T-cell (primary cell): ENCODE measurements at regions not wholly inside any gene's neighbourhood (a gene's known extent, or its start where the extent isn't known, plus 50 kb on each side); places are given as distances from the start of the nearest gene placed in this dataset.

ENCODE experiments used
- ATAC-seq, 4 experiments: fragments of 200-7000 bp in 3 of 4; fragments of 150-1000 bp in 1 of 4; cut with Tn5 transposase; replicated peaks in 1 of 4; 1 replicate in 3 of 4; 2 replicates in 1 of 4; pipeline ENCODE4 v1.10.0; 2021; ENCODE audit warnings: moderate library complexity in 3 of 4, mild to moderate bottlenecking in 2 of 4, moderate number of reproducible peaks in 1 of 4
- CTCF ChIA-PET, 2 donors: fragments of 300-600 bp; sonication (Branson Sonifier 250); formaldehyde crosslinking; loops; one replicate each; lab custom pipeline; 2022; ENCODE audit warnings: antibody characterized with exemption in 2 of 2; lab: Charles Lee
- POLR2A ChIA-PET, 2 donors: fragments of 300-600 bp; sonication (Branson Sonifier 250); formaldehyde crosslinking; loops; one replicate each; lab custom pipeline; 2022; ENCODE audit warnings: antibody characterized with exemption in 2 of 2; lab: Charles Lee
- DNase-seq, 35 experiments: peaks; one replicate each; pipeline versions ENCODE4 v3.0.0 to v3.0.0-alpha.2; 2013 to 2023
- H3K27ac ChIP-seq: one replicate; pipeline ENCODE4 v1.5.1; 2013; ENCODE audit warnings: low read length
- H3K27me3 ChIP-seq, 2 experiments: replicated peaks in 1 of 2; 1 replicate in 1 of 2; 2 replicates in 1 of 2; pipeline versions ENCODE4 v1.6.1 to v1.7.0; 2013; ENCODE audit warnings: low read length in 1 of 2, mixed read lengths in 1 of 2; ENCODE audit not compliant: control insufficient read depth in 2 of 2, insufficient read depth in 2 of 2; ENCODE audit errors: extremely low read depth in 1 of 2
- H3K36me3 ChIP-seq, 2 donors: 1 replicate in 1 of 2; 2 replicates in 1 of 2; pipeline versions ENCODE4 v1.6.1 to v1.7.0; 2013; ENCODE audit warnings: low read length in 1 of 2; ENCODE audit not compliant: control insufficient read depth in 2 of 2, insufficient read depth in 1 of 2; ENCODE audit errors: extremely low read depth in 1 of 2
- H3K4me1 ChIP-seq, 2 experiments: 1 replicate in 1 of 2; 2 replicates in 1 of 2; pipeline versions ENCODE4 v1.6.1 to v1.7.0; 2013; ENCODE audit warnings: low read length in 2 of 2, mixed read lengths in 1 of 2; ENCODE audit not compliant: insufficient read depth in 2 of 2, control insufficient read depth in 1 of 2; ENCODE audit errors: extremely low read depth in 1 of 2
- H3K4me3 ChIP-seq, 2 donors: 1 replicate in 1 of 2; 2 replicates in 1 of 2; pipeline versions ENCODE4 v1.5.1 to v1.7.0; 2013; ENCODE audit warnings: mild to moderate bottlenecking in 2 of 2, low read length in 1 of 2, moderate library complexity in 1 of 2; ENCODE audit not compliant: control insufficient read depth in 1 of 2; ENCODE audit errors: extremely low read depth in 1 of 2
- H3K9me3 ChIP-seq: 2 replicates; pipeline ENCODE4 v1.7.0; 2013
- H3K27ac Mint-ChIP-seq, 2 donors: one replicate each; pipeline ENCODE4 v1.8.0; 2020 to 2021; ENCODE audit warnings: mild to moderate bottlenecking in 2 of 2, mixed read lengths in 2 of 2
- H3K27me3 Mint-ChIP-seq, 2 donors: one replicate each; pipeline ENCODE4 v1.8.0; 2021 to 2022; ENCODE audit warnings: mixed read lengths in 2 of 2
- H3K36me3 Mint-ChIP-seq: one replicate; pipeline ENCODE4 v1.8.0; 2021; ENCODE audit warnings: mixed read lengths
- H3K4me1 Mint-ChIP-seq, 3 donors: one replicate each; pipeline ENCODE4 v1.8.0; 2020 to 2022; ENCODE audit warnings: mixed read lengths in 3 of 3, mild to moderate bottlenecking in 1 of 3
- H3K4me3 Mint-ChIP-seq, 3 donors: one replicate each; pipeline ENCODE4 v1.8.0; 2020 to 2022; ENCODE audit warnings: mild to moderate bottlenecking in 3 of 3, mixed read lengths in 3 of 3, moderate library complexity in 3 of 3
- H3K9me3 Mint-ChIP-seq, 3 donors: one replicate each; pipeline ENCODE4 v1.8.0; 2020 to 2022; ENCODE audit warnings: mixed read lengths in 3 of 3
- WGBS: methylation state at CpG from one replicate; pipeline ENCODE4 v1.1.5; 2013; ENCODE audit warnings: missing lambda C conversion rate; ENCODE audit not compliant: insufficient coverage; 5-methylcytosine and 5-hydroxymethylcytosine counted together

GRCh38 chr16:86308514-86308913 lies 201.8 kb upstream of the FOXF1 start:
- Mint-ChIP-seq H3K27me3 (peaks cover 20 to 30% of the 10 kb centered on the region in 2 donors), H3K36me3 (no peaks in the 10 kb centered on the region), H3K4me1 (no peaks in the 10 kb centered on the region), H3K27ac (no peak overlapping the region), H3K9me3 (no peaks in the 10 kb centered on the region), H3K4me3 (no peak overlapping the region)
- no peak for ATAC-seq
- ChIA-PET POLR2A (no interaction called here), CTCF (no interaction called here)
- WGBS: 89% methylated on average over 5 of the region's 10 CpGs
- no peak for DNase-seq
- Histone ChIP-seq H3K4me3 (no peak overlapping the region), H3K36me3 (no peaks in the 10 kb centered on the region), H3K9me3 (no peaks in the 10 kb centered on the region), H3K27me3 (peaks cover 0 to 18% of the 10 kb centered on the region in 2 experiments), H3K4me1 (no peaks in the 10 kb centered on the region), H3K27ac (no peak overlapping the region)

- CTCF ChIA-PET: no interaction called here
- peaks cover 0 to 31% of the 10 kb centered on the region in 2 experiments for H3K27me3 ChIP-seq
- Mint-ChIP-seq H3K4me1 (no peaks in the 10 kb centered on the region), H3K9me3 (no peaks in the 10 kb centered on the region), H3K36me3 (no peaks in the 10 kb centered on the region), H3K27me3 (peaks cover 5 to 11% of the 10 kb centered on the region in 2 donors), H3K27ac (no peak overlapping the region), H3K4me3 (no peak overlapping the region)
- no peaks in the 10 kb centered on the region for H3K9me3 ChIP-seq
- H3K27ac ChIP-seq: no peak overlapping the region
- no peaks in the 10 kb centered on the region for H3K4me1 ChIP-seq
- POLR2A ChIA-PET: interaction anchor here in 1 of 2 donors (0.6 kb wide), 1 partner anchor 1058 kb away, joined by 3 read pairs; no protein-coding TSS in a partner anchor
- no peak overlapping the region for H3K4me3 ChIP-seq
- no peaks in the 10 kb centered on the region for H3K36me3 ChIP-seq
- no peak for DNase-seq
- ATAC-seq: no peak
- 20% methylated on average over 1 of the region's 8 CpGs for WGBS
Measured at GRCh38 chr16:86313631-86314030, 196.7 kb upstream of the FOXF1 start.

- Histone ChIP-seq H3K27me3 (peaks cover 0 to 29% of the 10 kb centered on the region in 2 experiments), H3K9me3 (no peaks in the 10 kb centered on the region), H3K4me3 (no peak overlapping the region), H3K27ac (no peak overlapping the region), H3K4me1 (no peaks in the 10 kb centered on the region), H3K36me3 (no peaks in the 10 kb centered on the region)
- Mint-ChIP-seq H3K27me3 (peaks cover 4 to 11% of the 10 kb centered on the region in 2 donors), H3K36me3 (no peaks in the 10 kb centered on the region), H3K9me3 (no peaks in the 10 kb centered on the region), H3K4me1 (no peaks in the 10 kb centered on the region), H3K27ac (no peak overlapping the region), H3K4me3 (no peak overlapping the region)
- POLR2A ChIA-PET: interaction anchor here in 1 of 2 donors (0.6 kb wide), 1 partner anchor 8 kb away, joined by 3 read pairs; no protein-coding TSS in a partner anchor
- 75% methylated on average over 13 of the region's 15 CpGs for WGBS
- CTCF ChIA-PET: no interaction called here
- ATAC-seq: no peak
- no peak for DNase-seq
Measured at GRCh38 chr16:86314402-86315025, 195.8 kb upstream of the FOXF1 start.

- POLR2A ChIA-PET: no interaction called here
Measured at GRCh38 chr16:86316967-86317812, 193.1 kb upstream of the FOXF1 start.

GRCh38 chr16:86317813-86318650 lies 192.3 kb upstream of the FOXF1 start:
- Mint-ChIP-seq H3K27me3 (peaks cover 6 to 10% of the 10 kb centered on the region in 2 donors), H3K4me1 (no peaks in the 10 kb centered on the region), H3K9me3 (no peaks in the 10 kb centered on the region), H3K4me3 (no peak overlapping the region), H3K27ac (no peak overlapping the region), H3K36me3 (no peaks in the 10 kb centered on the region)
- H3K4me3 ChIP-seq: no peak overlapping the region
- no peaks in the 10 kb centered on the region for H3K9me3 ChIP-seq
- no peaks in the 10 kb centered on the region for H3K4me1 ChIP-seq
- CTCF ChIA-PET: no interaction called here
- H3K36me3 ChIP-seq: no peaks in the 10 kb centered on the region
- POLR2A ChIA-PET: no interaction called here
- H3K27me3 ChIP-seq: peaks cover 0 to 31% of the 10 kb centered on the region in 2 experiments
- whole genome bisulfite sequencing: 65% methylated on average over 3 of the region's 13 CpGs
- DNase-seq (no peak), ATAC-seq (peak; percentile 39 to 48 (median 40))
- H3K27ac ChIP-seq: no peak overlapping the region

More at GRCh38 chr16:86316967-86317812, 193.1 kb upstream of the FOXF1 start:
- H3K4me3 ChIP-seq: no peak overlapping the region
- peak; percentile 28 to 45 (median 38) for ATAC-seq
- H3K27me3 ChIP-seq: peaks cover 0 to 28% of the 10 kb centered on the region in 2 experiments
- CTCF ChIA-PET: no interaction called here
- H3K9me3 Mint-ChIP-seq: no peaks in the 10 kb centered on the region
- H3K27ac ChIP-seq: no peak overlapping the region
- no peak overlapping the region for H3K27ac Mint-ChIP-seq
- no peak overlapping the region for H3K4me3 Mint-ChIP-seq
- H3K36me3 Mint-ChIP-seq: no peaks in the 10 kb centered on the region
- H3K36me3 ChIP-seq: no peaks in the 10 kb centered on the region
- H3K9me3 ChIP-seq: no peaks in the 10 kb centered on the region
- no peaks in the 10 kb centered on the region for H3K4me1 Mint-ChIP-seq
- 82% methylated on average over 15 of the region's 21 CpGs for WGBS
- peaks cover 6 to 7% of the 10 kb centered on the region in 2 donors for H3K27me3 Mint-ChIP-seq
- H3K4me1 ChIP-seq: no peaks in the 10 kb centered on the region
- peak in 2 of 35 experiments; percentile 3 to 7 for DNase-seq

GRCh38 chr16:86319585-86320236 lies 190.6 kb upstream of the FOXF1 start:
- Histone ChIP-seq H3K4me3 (no peak overlapping the region), H3K9me3 (no peaks in the 10 kb centered on the region), H3K27ac (no peak overlapping the region), H3K36me3 (no peaks in the 10 kb centered on the region), H3K27me3 (peaks cover 0 to 27% of the 10 kb centered on the region in 2 experiments), H3K4me1 (no peaks in the 10 kb centered on the region)
- Mint-ChIP-seq H3K4me3 (no peak overlapping the region), H3K27me3 (peaks cover 6 to 17% of the 10 kb centered on the region in 2 donors), H3K27ac (no peak overlapping the region), H3K36me3 (no peaks in the 10 kb centered on the region), H3K4me1 (no peaks in the 10 kb centered on the region), H3K9me3 (no peaks in the 10 kb centered on the region)
- ChIA-PET POLR2A (no interaction called here), CTCF (no interaction called here)
- 66% methylated on average over 5 of the region's 13 CpGs for WGBS
- ATAC-seq (no peak), DNase-seq (no peak)
